ENCODE measurements at regions not wholly inside any gene's neighbourhood (a gene's known extent, or its start where the extent isn't known, plus 50 kb on each side); places are given as distances from the start of the nearest gene placed in this dataset.

DNA sequence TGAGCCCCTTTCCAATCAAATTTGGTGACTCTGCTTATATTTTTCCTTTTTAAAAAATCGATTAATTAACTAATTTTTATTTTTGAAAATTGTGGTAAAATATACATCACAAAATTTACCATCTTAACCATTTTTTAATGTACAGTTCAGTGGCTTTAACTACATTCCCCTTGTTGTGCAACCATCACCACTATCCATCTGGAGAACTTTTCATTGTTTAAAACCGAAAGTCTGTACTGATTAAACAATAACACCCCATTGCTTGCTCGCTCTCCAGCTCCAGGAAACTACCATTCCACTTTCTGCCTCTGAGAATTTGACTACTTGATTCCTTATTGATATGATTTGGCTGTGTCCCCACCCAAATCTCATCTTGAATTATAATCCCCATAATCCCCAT, 283.4 kb downstream of the C12orf75 start:
- RAD21 ChIA-PET (ENCODE audit: low non-redundant PET in 1 of 2, low total read pairs in 2 of 2, uncharacterized antibody in 2 of 2, unreplicated experiment in 2 of 2) = no interaction called here
- Histone ChIP-seq H3K4me1 (ENCODE audit: control insufficient read depth in 1 of 2, insufficient read depth in 2 of 2, low read length in 2 of 2) (no peaks in the 10 kb centered on the region), H3K4me2 (ENCODE audit: low read length) (no peak overlapping the region), H3K27me3 (ENCODE audit: insufficient read depth, low read length) (no peaks in the 10 kb centered on the region), H3K36me3 (ENCODE audit: control insufficient read depth in 1 of 2, insufficient read depth in 2 of 2, low read length in 2 of 2) (no peaks in the 10 kb centered on the region), H3K27ac (ENCODE audit: low read depth, low read length) (no peak overlapping the region), H4K20me1 (ENCODE audit: insufficient read depth) (no peaks in the 10 kb centered on the region), H3K9me2 (ENCODE audit: insufficient read depth) (no peaks in the 10 kb centered on the region), H3K9ac (ENCODE audit: low read length) (no peak overlapping the region), H3K4me3 (replicated peaks in 1 of 2; ENCODE audit: low read depth in 1 of 2, low read length in 2 of 2) (no peak overlapping the region), H2AFZ (ENCODE audit: low read depth, low read length, poor library complexity, severe bottlenecking) (no peak overlapping the region), H3K79me2 (ENCODE audit: insufficient read depth, low read length) (no peaks in the 10 kb centered on the region), H3K9me3 (ENCODE audit: control insufficient read depth in 1 of 2, insufficient read depth in 1 of 2, low read depth in 1 of 2, low read length in 2 of 2) (no peaks in the 10 kb centered on the region)
- DNase-seq (ENCODE audit: low read depth, low spot score) = no peak
- ATAC-seq = no peak
- intact Hi-C loops (cut with micrococcal nuclease) = no loop called here
- TF ChIP-seq MAX (IDR thresholded peaks at IDR 0.05) (no peak), EGR1 (IDR thresholded peaks at IDR 0.05; ENCODE audit: low read depth) (no peak), SIN3A (IDR thresholded peaks at IDR 0.05; ENCODE audit: low read depth) (no peak), TCF7L2 (IDR thresholded peaks at IDR 0.05; ENCODE audit: borderline replicate concordance, extremely low read depth, insufficient read depth, insufficient read length) (no peak), ZNF274 (IDR thresholded peaks at IDR 0.05; ENCODE audit: low read depth, low read length) (no peak), ZFX (IDR thresholded peaks at IDR 0.05) (no peak), YY1 (IDR thresholded peaks at IDR 0.05; ENCODE audit: extremely low read depth, insufficient replicate concordance, low read depth, low read length) (no peak), CBX3 (IDR thresholded peaks at IDR 0.05; ENCODE audit: low read depth) (no peak), ATF3 (IDR thresholded peaks at IDR 0.05) (no peak)
- TF ChIP-seq, protein P1, sequence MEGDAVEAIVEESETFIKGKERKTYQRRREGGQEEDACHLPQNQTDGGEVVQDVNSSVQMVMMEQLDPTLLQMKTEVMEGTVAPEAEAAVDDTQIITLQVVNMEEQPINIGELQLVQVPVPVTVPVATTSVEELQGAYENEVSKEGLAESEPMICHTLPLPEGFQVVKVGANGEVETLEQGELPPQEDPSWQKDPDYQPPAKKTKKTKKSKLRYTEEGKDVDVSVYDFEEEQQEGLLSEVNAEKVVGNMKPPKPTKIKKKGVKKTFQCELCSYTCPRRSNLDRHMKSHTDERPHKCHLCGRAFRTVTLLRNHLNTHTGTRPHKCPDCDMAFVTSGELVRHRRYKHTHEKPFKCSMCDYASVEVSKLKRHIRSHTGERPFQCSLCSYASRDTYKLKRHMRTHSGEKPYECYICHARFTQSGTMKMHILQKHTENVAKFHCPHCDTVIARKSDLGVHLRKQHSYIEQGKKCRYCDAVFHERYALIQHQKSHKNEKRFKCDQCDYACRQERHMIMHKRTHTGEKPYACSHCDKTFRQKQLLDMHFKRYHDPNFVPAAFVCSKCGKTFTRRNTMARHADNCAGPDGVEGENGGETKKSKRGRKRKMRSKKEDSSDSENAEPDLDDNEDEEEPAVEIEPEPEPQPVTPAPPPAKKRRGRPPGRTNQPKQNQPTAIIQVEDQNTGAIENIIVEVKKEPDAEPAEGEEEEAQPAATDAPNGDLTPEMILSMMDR (IDR thresholded peaks at IDR 0.05 in 2 of 3, conservative IDR thresholded peaks at IDR 0.05 in 1 of 3; ENCODE audit: borderline replicate concordance in 1 of 3, insufficient read depth in 1 of 3, low read depth in 2 of 3, low read length in 2 of 3) = no peak
- no TSS peak for BruUV-seq (replicated peaks)
- POLR2A ChIA-PET = no interaction called here
- CTCF ChIA-PET = no interaction called here
